ENCODE measurements at regions not wholly inside any gene's neighbourhood (a gene's known extent, or its start where the extent isn't known, plus 50 kb on each side); places are given as distances from the start of the nearest gene placed in this dataset.

GRCh38 chr14:104472073-104472472 lies 107.5 kb upstream of the C14orf180 start:
- peaks cover 19% of the 10 kb centered on the region for H3K36me3 Mint-ChIP-seq (ENCODE audit: unreplicated experiment)
- peaks cover 9% of the 10 kb centered on the region for H3K4me1 Mint-ChIP-seq (ENCODE audit: low read depth, unreplicated experiment)
- H3K27me3 Mint-ChIP-seq (ENCODE audit: unreplicated experiment) = peaks cover 7% of the 10 kb centered on the region
- no peak for DNase-seq
- H3K27ac Mint-ChIP-seq (ENCODE audit: unreplicated experiment) = peak overlapping the region; percentile 57
- H3K4me3 Mint-ChIP-seq (ENCODE audit: unreplicated experiment) = no peak overlapping the region
- peaks cover 4% of the 10 kb centered on the region for H3K9me3 Mint-ChIP-seq (ENCODE audit: unreplicated experiment)
- TF ChIP-seq CTCF (IDR thresholded peaks at IDR 0.05; ENCODE audit: partially characterized antibody, unreplicated experiment) = no peak

- Mint-ChIP-seq H3K27ac (ENCODE audit: unreplicated experiment) (no peak overlapping the region), H3K4me3 (ENCODE audit: unreplicated experiment) (no peak overlapping the region), H3K27me3 (ENCODE audit: unreplicated experiment) (peaks cover 10% of the 10 kb centered on the region), H3K9me3 (ENCODE audit: unreplicated experiment) (peaks cover 4% of the 10 kb centered on the region), H3K4me1 (ENCODE audit: low read depth, unreplicated experiment) (peaks cover 9% of the 10 kb centered on the region), H3K36me3 (ENCODE audit: unreplicated experiment) (peaks cover 19% of the 10 kb centered on the region)
- TF ChIP-seq CTCF (IDR thresholded peaks at IDR 0.05; ENCODE audit: partially characterized antibody, unreplicated experiment) = no peak
- DNase-seq = no peak
These were observed 106.9 kb upstream of the C14orf180 start for GRCh38 chr14:104472536-104473243.

GRCh38 chr14:104473244-104473565 lies 106.4 kb upstream of the C14orf180 start:
- peaks cover 9% of the 10 kb centered on the region for H3K4me1 Mint-ChIP-seq (ENCODE audit: low read depth, unreplicated experiment)
- peaks cover 4% of the 10 kb centered on the region for H3K9me3 Mint-ChIP-seq (ENCODE audit: unreplicated experiment)
- H3K4me3 Mint-ChIP-seq (ENCODE audit: unreplicated experiment) = no peak overlapping the region
- DNase-seq = no peak
- peaks cover 19% of the 10 kb centered on the region for H3K36me3 Mint-ChIP-seq (ENCODE audit: unreplicated experiment)
- no peak for TF ChIP-seq CTCF (IDR thresholded peaks at IDR 0.05; ENCODE audit: partially characterized antibody, unreplicated experiment)
- H3K27ac Mint-ChIP-seq (ENCODE audit: unreplicated experiment) = no peak overlapping the region
- H3K27me3 Mint-ChIP-seq (ENCODE audit: unreplicated experiment) = peaks cover 11% of the 10 kb centered on the region

GRCh38 chr14:104473649-104474494 lies 105.7 kb upstream of the C14orf180 start:
- H3K4me3 Mint-ChIP-seq (ENCODE audit: unreplicated experiment) = no peak overlapping the region
- H3K4me1 Mint-ChIP-seq (ENCODE audit: low read depth, unreplicated experiment) = peaks cover 9% of the 10 kb centered on the region
- no peak overlapping the region for H3K27ac Mint-ChIP-seq (ENCODE audit: unreplicated experiment)
- TF ChIP-seq CTCF (IDR thresholded peaks at IDR 0.05; ENCODE audit: partially characterized antibody, unreplicated experiment) = no peak
- DNase-seq = no peak
- peaks cover 14% of the 10 kb centered on the region for H3K36me3 Mint-ChIP-seq (ENCODE audit: unreplicated experiment)
- H3K27me3 Mint-ChIP-seq (ENCODE audit: unreplicated experiment) = peaks cover 11% of the 10 kb centered on the region
- peaks cover 4% of the 10 kb centered on the region for H3K9me3 Mint-ChIP-seq (ENCODE audit: unreplicated experiment)

All from glutamatergic neuron (in vitro differentiated cells).